GM12864 (cell line): ENCODE measurements at regions not wholly inside any gene's neighbourhood (a gene's known extent, or its start where the extent isn't known, plus 50 kb on each side); places are given as distances from the start of the nearest gene placed in this dataset.

Experiments
- DNase-seq: peaks from one replicate; pipeline ENCODE4 v3.0.0-alpha.2; 2011; ENCODE audit warnings: low read depth
- H3K4me3 ChIP-seq: 2 replicates; pipeline ENCODE4 v1.5.1; 2011; ENCODE audit warnings: mild to moderate bottlenecking, low read depth, low read length, control low read depth
- TF ChIP-seq, protein P1 (sequence below): IDR thresholded peaks from 2 replicates; pipeline ENCODE4 v1.5.1; 2011; ENCODE audit warnings: low read depth, mild to moderate bottlenecking, moderate library complexity, low read length, control low read depth, inconsistent platforms; ENCODE audit errors: missing control alignments

- TF ChIP-seq, protein P1, sequence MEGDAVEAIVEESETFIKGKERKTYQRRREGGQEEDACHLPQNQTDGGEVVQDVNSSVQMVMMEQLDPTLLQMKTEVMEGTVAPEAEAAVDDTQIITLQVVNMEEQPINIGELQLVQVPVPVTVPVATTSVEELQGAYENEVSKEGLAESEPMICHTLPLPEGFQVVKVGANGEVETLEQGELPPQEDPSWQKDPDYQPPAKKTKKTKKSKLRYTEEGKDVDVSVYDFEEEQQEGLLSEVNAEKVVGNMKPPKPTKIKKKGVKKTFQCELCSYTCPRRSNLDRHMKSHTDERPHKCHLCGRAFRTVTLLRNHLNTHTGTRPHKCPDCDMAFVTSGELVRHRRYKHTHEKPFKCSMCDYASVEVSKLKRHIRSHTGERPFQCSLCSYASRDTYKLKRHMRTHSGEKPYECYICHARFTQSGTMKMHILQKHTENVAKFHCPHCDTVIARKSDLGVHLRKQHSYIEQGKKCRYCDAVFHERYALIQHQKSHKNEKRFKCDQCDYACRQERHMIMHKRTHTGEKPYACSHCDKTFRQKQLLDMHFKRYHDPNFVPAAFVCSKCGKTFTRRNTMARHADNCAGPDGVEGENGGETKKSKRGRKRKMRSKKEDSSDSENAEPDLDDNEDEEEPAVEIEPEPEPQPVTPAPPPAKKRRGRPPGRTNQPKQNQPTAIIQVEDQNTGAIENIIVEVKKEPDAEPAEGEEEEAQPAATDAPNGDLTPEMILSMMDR = no peak
- DNase-seq = no peak
- H3K4me3 ChIP-seq = no peak overlapping the region
These were observed 1403.5 kb upstream of the PABPC4L start for GRCh38 chr4:135605076-135605475.

DNA sequence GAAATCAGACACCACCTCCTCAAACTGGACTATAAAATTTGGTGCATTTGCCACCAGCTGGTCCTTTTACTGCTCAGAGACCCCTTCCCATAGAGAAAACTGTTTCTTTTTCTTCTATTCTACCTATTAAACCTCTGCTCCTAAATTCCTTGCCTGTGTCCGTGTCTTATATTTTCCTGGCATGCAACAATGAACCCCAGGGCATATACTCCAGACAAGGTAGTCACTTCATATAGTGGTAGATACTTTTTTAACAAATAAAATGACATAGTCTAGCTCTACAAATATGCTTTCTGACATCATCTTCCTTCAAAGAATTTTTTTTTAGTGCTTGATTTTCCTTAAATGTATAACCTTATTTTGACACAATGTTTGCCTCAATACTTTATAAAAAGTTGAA, 1402.9 kb upstream of the PABPC4L start:
- TF ChIP-seq, protein P1 = no peak
- no peak for DNase-seq
- H3K4me3 ChIP-seq = no peak overlapping the region

GRCh38 chr4:135601351-135601750, 1399.8 kb upstream of the PABPC4L start:
- no peak for DNase-seq
- TF ChIP-seq, protein P1 = no peak
- H3K4me3 ChIP-seq = no peak overlapping the region

DNA sequence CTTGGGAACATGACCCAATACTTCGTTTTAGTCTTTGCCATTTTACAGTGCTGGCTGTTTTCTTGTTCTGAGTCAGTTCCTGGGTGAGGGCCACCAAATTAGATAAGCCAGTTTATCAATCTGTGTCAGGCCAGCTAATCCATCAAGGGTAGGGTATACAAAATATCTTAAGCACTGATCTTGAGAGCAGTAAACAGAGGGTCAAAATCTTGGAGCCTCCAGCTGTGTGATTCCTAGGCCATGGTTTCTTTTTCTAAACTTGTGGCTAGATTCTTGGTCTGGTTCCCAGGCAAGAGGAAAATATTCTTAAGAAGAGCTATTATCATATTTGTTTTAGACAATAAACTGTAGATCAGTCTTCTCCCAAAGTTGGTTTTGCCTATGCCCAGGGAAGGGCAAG, 1396.6 kb upstream of the PABPC4L start:
- DNase-seq = no peak
- no peak overlapping the region for H3K4me3 ChIP-seq
- TF ChIP-seq, protein P1 = no peak

DNA sequence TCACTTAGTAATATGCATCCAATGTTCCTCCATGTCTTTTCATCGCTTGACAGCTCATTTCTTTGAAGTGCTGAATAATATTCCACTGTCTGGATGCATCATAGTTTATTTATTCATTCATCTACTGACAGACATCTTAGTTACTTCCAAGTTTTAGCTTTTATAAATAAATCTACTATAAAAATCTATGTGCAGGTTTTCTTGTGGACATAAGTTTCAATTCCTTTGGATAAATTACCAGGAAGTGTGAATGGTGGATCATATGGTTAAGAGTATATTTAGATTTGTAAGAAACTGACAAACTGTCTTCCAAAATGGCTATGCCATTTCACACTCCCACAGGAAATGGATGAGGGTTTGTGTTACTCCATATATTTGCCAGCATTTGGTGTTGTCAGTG, 1392.9 kb upstream of the PABPC4L start:
- H3K4me3 ChIP-seq = no peak overlapping the region
- TF ChIP-seq, protein P1 = no peak
- no peak for DNase-seq

DNA sequence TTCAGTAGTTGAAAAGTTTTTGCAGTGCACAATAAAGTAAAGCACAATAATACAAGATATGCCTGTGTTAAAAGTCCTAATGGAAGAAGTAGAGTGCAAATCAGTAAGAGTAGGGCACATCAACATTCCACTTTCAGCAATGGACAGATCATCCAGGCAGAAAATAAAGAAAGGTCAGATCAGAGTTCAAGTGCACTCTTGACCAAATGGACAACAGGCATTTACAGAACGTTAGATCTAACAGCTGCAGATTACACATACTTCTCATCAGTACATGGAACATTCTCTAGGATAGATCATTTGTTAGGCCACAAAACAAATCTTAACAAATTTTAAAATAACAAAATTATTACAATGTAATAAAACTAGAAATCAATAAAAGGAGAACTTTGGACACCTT, 1373.5 kb upstream of the PABPC4L start:
- no peak overlapping the region for H3K4me3 ChIP-seq
- TF ChIP-seq, protein P1 = no peak
- DNase-seq = no peak

GRCh38 chr4:135573251-135573650, 1371.7 kb upstream of the PABPC4L start:
- H3K4me3 ChIP-seq = no peak overlapping the region
- TF ChIP-seq, protein P1 = no peak
- no peak for DNase-seq
